GM12891 (cell line): ENCODE measurements at regions not wholly inside any gene's neighbourhood (a gene's known extent, or its start where the extent isn't known, plus 50 kb on each side); places are given as distances from the start of the nearest gene placed in this dataset.

Experiments
- DNase-seq: peaks from one replicate; pipeline ENCODE4 v3.0.0; 2011; ENCODE audit warnings: low spot score; ENCODE audit not compliant: insufficient read length
- FAIRE-seq: peaks from 2 replicates; lab custom pipeline; 2011; peaks lifted over from hg19 to GRCh38; lab: Jason Lieb, UNC
- PAX5 ChIP-seq: IDR thresholded peaks from 2 replicates; pipeline ENCODE4 v1.6.1; 2011; ENCODE audit warnings: low read length, moderate library complexity, mild to moderate bottlenecking; ENCODE audit not compliant: insufficient read depth, severe bottlenecking
- POLR2A ChIP-seq: IDR thresholded peaks from 2 replicates; pipeline ENCODE4 v1.6.1; 2011; ENCODE audit warnings: low read depth, low read length, control low read depth
- POLR2AphosphoS5 ChIP-seq: IDR thresholded peaks from 2 replicates; pipeline ENCODE4 v1.6.1; 2011; ENCODE audit warnings: low read depth, low read length, control low read depth
- POU2F2 ChIP-seq: IDR thresholded peaks from 2 replicates; pipeline ENCODE4 v1.6.1; 2011; ENCODE audit warnings: low read depth, mild to moderate bottlenecking, control low read depth, low read length, moderate library complexity
- SPI1 ChIP-seq: IDR thresholded peaks from 2 replicates; pipeline ENCODE4 v1.6.1; 2011; ENCODE audit warnings: low read depth, low read length, control low read depth
- TAF1 ChIP-seq: IDR thresholded peaks from 2 replicates; pipeline ENCODE4 v1.6.1; 2011; ENCODE audit warnings: low read depth, low read length, control low read depth

GRCh38 chr17:14818469-14818868 lies 446.7 kb downstream of the PMP22 start:
- TF ChIP-seq POLR2A, result no peak
- no peak for TF ChIP-seq POU2F2
- no peak for TF ChIP-seq POLR2AphosphoS5
- TF ChIP-seq TAF1, result no peak
- TF ChIP-seq SPI1, result no peak
- TF ChIP-seq PAX5, result no peak
- FAIRE-seq, result no peak
- DNase-seq, result no peak

- DNase-seq (no peak), FAIRE-seq (no peak)
- TF ChIP-seq PAX5, result no peak
Observed at GRCh38 chr17:14815079-14815478, 450.0 kb downstream of the PMP22 start.

- no peak for FAIRE-seq
- DNase-seq, result no peak
- TF ChIP-seq SPI1 (no peak), POU2F2 (no peak), POLR2AphosphoS5 (no peak), POLR2A (no peak), PAX5 (no peak), TAF1 (no peak)
Observed at GRCh38 chr17:14813649-14814370, 451.3 kb downstream of the PMP22 start.

- DNase-seq, result no peak
- TF ChIP-seq SPI1 (no peak), TAF1 (no peak), PAX5 (no peak), POLR2A (no peak), POU2F2 (no peak), POLR2AphosphoS5 (no peak)
- FAIRE-seq, result no peak
Observed at GRCh38 chr17:14808425-14808824, 456.7 kb downstream of the PMP22 start.

GRCh38 chr17:14805348-14805747 lies 459.8 kb downstream of the PMP22 start:
- TF ChIP-seq PAX5 (no peak), POU2F2 (no peak), TAF1 (no peak), POLR2A (no peak), SPI1 (no peak), POLR2AphosphoS5 (no peak)
- no peak for FAIRE-seq
- no peak for DNase-seq

- TF ChIP-seq SPI1 (no peak), PAX5 (no peak), POLR2AphosphoS5 (no peak), POU2F2 (no peak), TAF1 (no peak), POLR2A (no peak)
- DNase-seq, result no peak
- no peak for FAIRE-seq
Observed at GRCh38 chr17:14803826-14804225, 461.3 kb downstream of the PMP22 start.

- FAIRE-seq (no peak), DNase-seq (no peak)
- TF ChIP-seq SPI1 (no peak), POU2F2 (no peak), POLR2A (no peak), PAX5 (no peak), TAF1 (no peak), POLR2AphosphoS5 (no peak)
Observed at GRCh38 chr17:14797801-14798200, 467.3 kb downstream of the PMP22 start.

- no peak for FAIRE-seq
- no peak for DNase-seq
- TF ChIP-seq TAF1 (no peak), PAX5 (no peak), POLR2AphosphoS5 (no peak), POU2F2 (no peak), SPI1 (no peak), POLR2A (no peak)
Observed at GRCh38 chr17:14797021-14797420, 468.1 kb downstream of the PMP22 start.

- no peak for FAIRE-seq
- no peak for DNase-seq
- TF ChIP-seq TAF1, result no peak
- TF ChIP-seq POLR2AphosphoS5, result no peak
- no peak for TF ChIP-seq POU2F2
- TF ChIP-seq POLR2A, result no peak
- TF ChIP-seq SPI1, result no peak
- no peak for TF ChIP-seq PAX5
Observed at GRCh38 chr17:14794961-14795360, 470.2 kb downstream of the PMP22 start.

GRCh38 chr17:14793237-14793636 lies 471.9 kb downstream of the PMP22 start:
- TF ChIP-seq POLR2AphosphoS5, result no peak
- TF ChIP-seq TAF1, result no peak
- TF ChIP-seq PAX5, result no peak
- TF ChIP-seq POU2F2, result no peak
- no peak for TF ChIP-seq POLR2A
- TF ChIP-seq SPI1, result no peak
- FAIRE-seq, result no peak
- no peak for DNase-seq
